ENCODE measurements at regions not wholly inside any gene's neighbourhood (a gene's known extent, or its start where the extent isn't known, plus 50 kb on each side); places are given as distances from the start of the nearest gene placed in this dataset.
"Not testable (repeated sequence)": the region's sequence is repeated elsewhere in the genome, so short reads cannot be mapped to it uniquely, and the experiment has no call there.

GRCh38 chr14:71348394-71348793 lies 441.1 kb downstream of the PCNX1 start:
- no peaks in the 10 kb centered on the region for H3K36me3 ChIP-seq (ENCODE audit: insufficient read depth, low read length)
- no peak overlapping the region for H3K9ac ChIP-seq (ENCODE audit: low read depth, low read length)
- H3K4me1 ChIP-seq (ENCODE audit: insufficient read depth, low read length): no peaks in the 10 kb centered on the region
- H3K9me3 ChIP-seq (ENCODE audit: control insufficient read depth, insufficient read depth, low read length): no peaks in the 10 kb centered on the region

GRCh38 chr14:71348817-71349216 lies 441.6 kb downstream of the PCNX1 start:
- H3K4me1 ChIP-seq (ENCODE audit: insufficient read depth, low read length): no peaks in the 10 kb centered on the region
- no peak overlapping the region for H3K9ac ChIP-seq (ENCODE audit: low read depth, low read length)
- H3K36me3 ChIP-seq (ENCODE audit: insufficient read depth, low read length): no peaks in the 10 kb centered on the region
- no peaks in the 10 kb centered on the region for H3K9me3 ChIP-seq (ENCODE audit: control insufficient read depth, insufficient read depth, low read length)

- H3K4me1 ChIP-seq (ENCODE audit: insufficient read depth, low read length): peaks cover 10% of the 10 kb centered on the region; the same call in 1 of the 2 replicates
Observed at GRCh38 chr14:71354142-71354541, 446.9 kb downstream of the PCNX1 start.

GRCh38 chr14:71354801-71355200 lies 447.5 kb downstream of the PCNX1 start:
- Histone ChIP-seq H3K9ac (ENCODE audit: low read depth, low read length) (no peak overlapping the region), H3K9me3 (ENCODE audit: control insufficient read depth, insufficient read depth, low read length) (no peaks in the 10 kb centered on the region; the same call in 1 of the 2 replicates), H3K36me3 (ENCODE audit: insufficient read depth, low read length) (no peaks in the 10 kb centered on the region), H3K4me1 (ENCODE audit: insufficient read depth, low read length) (peaks cover 10% of the 10 kb centered on the region; the same call in 1 of the 2 replicates)

More at GRCh38 chr14:71354142-71354541, 446.9 kb downstream of the PCNX1 start:
- Histone ChIP-seq H3K9me3 (ENCODE audit: control insufficient read depth, insufficient read depth, low read length) (no peaks in the 10 kb centered on the region; the same call in 1 of the 2 replicates), H3K36me3 (ENCODE audit: insufficient read depth, low read length) (no peaks in the 10 kb centered on the region), H3K9ac (ENCODE audit: low read depth, low read length) (no peak overlapping the region)

GRCh38 chr14:71355324-71356201 lies 448.3 kb downstream of the PCNX1 start:
- no peaks in the 10 kb centered on the region for H3K36me3 ChIP-seq (ENCODE audit: insufficient read depth, low read length)
- no peaks in the 10 kb centered on the region; the same call in 1 of the 2 replicates for H3K9me3 ChIP-seq (ENCODE audit: control insufficient read depth, insufficient read depth, low read length)
- H3K9ac ChIP-seq (ENCODE audit: low read depth, low read length): no peak overlapping the region
- H3K4me1 ChIP-seq (ENCODE audit: insufficient read depth, low read length): peaks cover 10% of the 10 kb centered on the region; the same call in 1 of the 2 replicates

- H3K9me3 ChIP-seq (ENCODE audit: control insufficient read depth, insufficient read depth, low read length): no peaks in the 10 kb centered on the region; the same call in 1 of the 2 replicates
- no peak overlapping the region for H3K9ac ChIP-seq (ENCODE audit: low read depth, low read length)
- H3K4me1 ChIP-seq (ENCODE audit: insufficient read depth, low read length): peaks cover 21% of the 10 kb centered on the region
- no peaks in the 10 kb centered on the region for H3K36me3 ChIP-seq (ENCODE audit: insufficient read depth, low read length)
Observed at GRCh38 chr14:71358209-71358931, 451.1 kb downstream of the PCNX1 start.

- H3K4me1 ChIP-seq (ENCODE audit: insufficient read depth, low read length): peaks cover 25% of the 10 kb centered on the region
- not testable (repeated sequence) for H3K9ac ChIP-seq (ENCODE audit: low read depth, low read length); H3K36me3 ChIP-seq (ENCODE audit: insufficient read depth, low read length); H3K9me3 ChIP-seq (ENCODE audit: control insufficient read depth, insufficient read depth, low read length)
Observed at GRCh38 chr14:71358932-71359421, 451.7 kb downstream of the PCNX1 start.

- no peak overlapping the region for H3K9ac ChIP-seq (ENCODE audit: low read depth, low read length)
- H3K9me3 ChIP-seq (ENCODE audit: control insufficient read depth, insufficient read depth, low read length): no peaks in the 10 kb centered on the region; the same call in 1 of the 2 replicates
- H3K36me3 ChIP-seq (ENCODE audit: insufficient read depth, low read length): no peaks in the 10 kb centered on the region
- H3K4me1 ChIP-seq (ENCODE audit: insufficient read depth, low read length): peaks cover 25% of the 10 kb centered on the region
Observed at GRCh38 chr14:71359823-71360222, 452.6 kb downstream of the PCNX1 start.

GRCh38 chr14:71361336-71361735 lies 454.1 kb downstream of the PCNX1 start:
- H3K9ac ChIP-seq (ENCODE audit: low read depth, low read length): no peak overlapping the region

GRCh38 chr14:71361874-71362273 lies 454.6 kb downstream of the PCNX1 start:
- Histone ChIP-seq H3K36me3 (ENCODE audit: insufficient read depth, low read length) (no peaks in the 10 kb centered on the region), H3K9ac (ENCODE audit: low read depth, low read length) (no peak overlapping the region), H3K9me3 (ENCODE audit: control insufficient read depth, insufficient read depth, low read length) (no peaks in the 10 kb centered on the region; the same call in 1 of the 2 replicates), H3K4me1 (ENCODE audit: insufficient read depth, low read length) (peaks cover 15% of the 10 kb centered on the region)

More at GRCh38 chr14:71361336-71361735, 454.1 kb downstream of the PCNX1 start:
- peaks cover 15% of the 10 kb centered on the region for H3K4me1 ChIP-seq (ENCODE audit: insufficient read depth, low read length)
- no peaks in the 10 kb centered on the region for H3K36me3 ChIP-seq (ENCODE audit: insufficient read depth, low read length)
- H3K9me3 ChIP-seq (ENCODE audit: control insufficient read depth, insufficient read depth, low read length): no peaks in the 10 kb centered on the region; the same call in 1 of the 2 replicates

- Histone ChIP-seq H3K9me3 (ENCODE audit: control insufficient read depth, insufficient read depth, low read length) (no peaks in the 10 kb centered on the region; the same call in 1 of the 2 replicates), H3K4me1 (ENCODE audit: insufficient read depth, low read length) (peaks cover 15% of the 10 kb centered on the region), H3K9ac (ENCODE audit: low read depth, low read length) (no peak overlapping the region), H3K36me3 (ENCODE audit: insufficient read depth, low read length) (no peaks in the 10 kb centered on the region)
Observed at GRCh38 chr14:71362282-71362681, 455.0 kb downstream of the PCNX1 start.

GRCh38 chr14:71362920-71363584 lies 455.8 kb downstream of the PCNX1 start:
- Histone ChIP-seq H3K9ac (ENCODE audit: low read depth, low read length) (no peak overlapping the region), H3K4me1 (ENCODE audit: insufficient read depth, low read length) (peaks cover 15% of the 10 kb centered on the region), H3K36me3 (ENCODE audit: insufficient read depth, low read length) (no peaks in the 10 kb centered on the region), H3K9me3 (ENCODE audit: control insufficient read depth, insufficient read depth, low read length) (no peaks in the 10 kb centered on the region; the same call in 1 of the 2 replicates)

GRCh38 chr14:71363946-71364925 lies 457.0 kb downstream of the PCNX1 start:
- no peak overlapping the region for H3K9ac ChIP-seq (ENCODE audit: low read depth, low read length)
- no peaks in the 10 kb centered on the region for H3K9me3 ChIP-seq (ENCODE audit: control insufficient read depth, insufficient read depth, low read length)
- no peaks in the 10 kb centered on the region for H3K36me3 ChIP-seq (ENCODE audit: insufficient read depth, low read length)
- H3K4me1 ChIP-seq (ENCODE audit: insufficient read depth, low read length): peaks cover 15% of the 10 kb centered on the region

Data from ES-I3 (cell line).